ENCODE measurements at regions not wholly inside any gene's neighbourhood (a gene's known extent, or its start where the extent isn't known, plus 50 kb on each side); places are given as distances from the start of the nearest gene placed in this dataset.

DNA sequence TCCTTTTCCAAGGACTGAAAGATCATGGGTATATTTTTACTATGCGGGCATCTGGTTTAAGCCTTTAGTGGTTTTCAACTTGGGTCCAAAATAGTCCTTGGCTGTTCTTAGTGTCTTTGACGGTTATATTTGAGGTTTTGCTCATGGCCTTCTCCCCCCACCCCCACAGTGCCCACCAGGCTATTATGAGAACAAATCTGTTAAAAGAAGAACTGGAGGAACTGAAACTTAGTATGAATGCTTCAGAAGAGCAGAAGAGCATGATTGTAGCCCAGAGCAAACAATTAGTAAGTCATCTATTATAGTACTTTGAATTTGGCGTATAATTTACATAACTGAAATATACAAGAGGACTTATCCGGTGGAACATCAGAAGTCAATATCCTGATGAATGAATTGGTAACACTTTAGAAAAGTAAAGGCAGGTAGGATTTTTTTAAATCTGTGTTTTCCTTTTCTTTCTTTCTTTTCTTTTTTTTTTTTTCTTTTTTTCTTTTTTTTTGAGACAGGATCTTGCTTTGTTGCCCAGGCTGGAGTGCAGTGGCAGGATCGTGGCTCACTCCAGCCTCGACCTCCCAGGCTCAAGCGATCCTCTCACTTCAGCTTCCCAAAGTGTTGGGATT, 71.8 kb upstream of the BCAT1 start (continued):
- TF ChIP-seq, protein P1, sequence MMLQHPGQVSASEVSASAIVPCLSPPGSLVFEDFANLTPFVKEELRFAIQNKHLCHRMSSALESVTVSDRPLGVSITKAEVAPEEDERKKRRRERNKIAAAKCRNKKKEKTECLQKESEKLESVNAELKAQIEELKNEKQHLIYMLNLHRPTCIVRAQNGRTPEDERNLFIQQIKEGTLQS (IDR thresholded peaks at IDR 0.05; ENCODE audit: borderline replicate concordance, extremely low read depth, low read depth, low read length) = no peak
- TF ChIP-seq, protein P2, sequence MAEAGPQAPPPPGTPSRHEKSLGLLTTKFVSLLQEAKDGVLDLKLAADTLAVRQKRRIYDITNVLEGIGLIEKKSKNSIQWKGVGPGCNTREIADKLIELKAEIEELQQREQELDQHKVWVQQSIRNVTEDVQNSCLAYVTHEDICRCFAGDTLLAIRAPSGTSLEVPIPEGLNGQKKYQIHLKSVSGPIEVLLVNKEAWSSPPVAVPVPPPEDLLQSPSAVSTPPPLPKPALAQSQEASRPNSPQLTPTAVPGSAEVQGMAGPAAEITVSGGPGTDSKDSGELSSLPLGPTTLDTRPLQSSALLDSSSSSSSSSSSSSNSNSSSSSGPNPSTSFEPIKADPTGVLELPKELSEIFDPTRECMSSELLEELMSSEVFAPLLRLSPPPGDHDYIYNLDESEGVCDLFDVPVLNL (IDR thresholded peaks at IDR 0.05; ENCODE audit: low read depth, low read length) = no peak
- TF ChIP-seq BCL11A (IDR thresholded peaks at IDR 0.05; ENCODE audit: low read depth, low read length) (peak; percentile 98), BRCA1 (IDR thresholded peaks at IDR 0.05; ENCODE audit: low read depth, low read length) (no peak), CBFB (IDR thresholded peaks at IDR 0.05; ENCODE audit: low read depth) (peak; percentile 97), RAD21 (IDR thresholded peaks at IDR 0.05; ENCODE audit: insufficient read depth, low read depth, low read length) (no peak; the same call in 1 of the 2 replicates), TBL1XR1 (IDR thresholded peaks at IDR 0.05; ENCODE audit: low read depth, low read length) (peak; percentile 100), NFYB (IDR thresholded peaks at IDR 0.05; ENCODE audit: insufficient read depth, low read depth, low read length) (no peak), RAD51 (IDR thresholded peaks at IDR 0.05) (peak; percentile 40; the same call in 1 of the 2 replicates), MYB (IDR thresholded peaks at IDR 0.05; ENCODE audit: borderline replicate concordance, low read depth, low read length) (peak; percentile 98), ATF7 (IDR thresholded peaks at IDR 0.05; ENCODE audit: low read depth) (peak; percentile 86)
- TF ChIP-seq, protein P3, sequence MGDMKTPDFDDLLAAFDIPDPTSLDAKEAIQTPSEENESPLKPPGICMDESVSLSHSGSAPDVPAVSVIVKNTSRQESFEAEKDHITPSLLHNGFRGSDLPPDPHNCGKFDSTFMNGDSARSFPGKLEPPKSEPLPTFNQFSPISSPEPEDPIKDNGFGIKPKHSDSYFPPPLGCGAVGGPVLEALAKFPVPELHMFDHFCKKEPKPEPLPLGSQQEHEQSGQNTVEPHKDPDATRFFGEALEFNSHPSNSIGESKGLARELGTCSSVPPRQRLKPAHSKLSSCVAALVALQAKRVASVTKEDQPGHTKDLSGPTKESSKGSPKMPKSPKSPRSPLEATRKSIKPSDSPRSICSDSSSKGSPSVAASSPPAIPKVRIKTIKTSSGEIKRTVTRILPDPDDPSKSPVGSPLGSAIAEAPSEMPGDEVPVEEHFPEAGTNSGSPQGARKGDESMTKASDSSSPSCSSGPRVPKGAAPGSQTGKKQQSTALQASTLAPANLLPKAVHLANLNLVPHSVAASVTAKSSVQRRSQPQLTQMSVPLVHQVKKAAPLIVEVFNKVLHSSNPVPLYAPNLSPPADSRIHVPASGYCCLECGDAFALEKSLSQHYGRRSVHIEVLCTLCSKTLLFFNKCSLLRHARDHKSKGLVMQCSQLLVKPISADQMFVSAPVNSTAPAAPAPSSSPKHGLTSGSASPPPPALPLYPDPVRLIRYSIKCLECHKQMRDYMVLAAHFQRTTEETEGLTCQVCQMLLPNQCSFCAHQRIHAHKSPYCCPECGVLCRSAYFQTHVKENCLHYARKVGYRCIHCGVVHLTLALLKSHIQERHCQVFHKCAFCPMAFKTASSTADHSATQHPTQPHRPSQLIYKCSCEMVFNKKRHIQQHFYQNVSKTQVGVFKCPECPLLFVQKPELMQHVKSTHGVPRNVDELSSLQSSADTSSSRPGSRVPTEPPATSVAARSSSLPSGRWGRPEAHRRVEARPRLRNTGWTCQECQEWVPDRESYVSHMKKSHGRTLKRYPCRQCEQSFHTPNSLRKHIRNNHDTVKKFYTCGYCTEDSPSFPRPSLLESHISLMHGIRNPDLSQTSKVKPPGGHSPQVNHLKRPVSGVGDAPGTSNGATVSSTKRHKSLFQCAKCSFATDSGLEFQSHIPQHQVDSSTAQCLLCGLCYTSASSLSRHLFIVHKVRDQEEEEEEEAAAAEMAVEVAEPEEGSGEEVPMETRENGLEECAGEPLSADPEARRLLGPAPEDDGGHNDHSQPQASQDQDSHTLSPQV (IDR thresholded peaks at IDR 0.05) = 0 out of 2 replicates have a peak, but pooled peaks have one; percentile 17
- TF ChIP-seq, protein P4, sequence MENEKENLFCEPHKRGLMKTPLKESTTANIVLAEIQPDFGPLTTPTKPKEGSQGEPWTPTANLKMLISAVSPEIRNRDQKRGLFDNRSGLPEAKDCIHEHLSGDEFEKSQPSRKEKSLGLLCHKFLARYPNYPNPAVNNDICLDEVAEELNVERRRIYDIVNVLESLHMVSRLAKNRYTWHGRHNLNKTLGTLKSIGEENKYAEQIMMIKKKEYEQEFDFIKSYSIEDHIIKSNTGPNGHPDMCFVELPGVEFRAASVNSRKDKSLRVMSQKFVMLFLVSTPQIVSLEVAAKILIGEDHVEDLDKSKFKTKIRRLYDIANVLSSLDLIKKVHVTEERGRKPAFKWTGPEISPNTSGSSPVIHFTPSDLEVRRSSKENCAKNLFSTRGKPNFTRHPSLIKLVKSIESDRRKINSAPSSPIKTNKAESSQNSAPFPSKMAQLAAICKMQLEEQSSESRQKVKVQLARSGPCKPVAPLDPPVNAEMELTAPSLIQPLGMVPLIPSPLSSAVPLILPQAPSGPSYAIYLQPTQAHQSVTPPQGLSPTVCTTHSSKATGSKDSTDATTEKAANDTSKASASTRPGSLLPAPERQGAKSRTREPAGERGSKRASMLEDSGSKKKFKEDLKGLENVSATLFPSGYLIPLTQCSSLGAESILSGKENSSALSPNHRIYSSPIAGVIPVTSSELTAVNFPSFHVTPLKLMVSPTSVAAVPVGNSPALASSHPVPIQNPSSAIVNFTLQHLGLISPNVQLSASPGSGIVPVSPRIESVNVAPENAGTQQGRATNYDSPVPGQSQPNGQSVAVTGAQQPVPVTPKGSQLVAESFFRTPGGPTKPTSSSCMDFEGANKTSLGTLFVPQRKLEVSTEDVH (IDR thresholded peaks at IDR 0.05; ENCODE audit: low read depth, partially characterized antibody) = no peak
- TF ChIP-seq, protein P5, sequence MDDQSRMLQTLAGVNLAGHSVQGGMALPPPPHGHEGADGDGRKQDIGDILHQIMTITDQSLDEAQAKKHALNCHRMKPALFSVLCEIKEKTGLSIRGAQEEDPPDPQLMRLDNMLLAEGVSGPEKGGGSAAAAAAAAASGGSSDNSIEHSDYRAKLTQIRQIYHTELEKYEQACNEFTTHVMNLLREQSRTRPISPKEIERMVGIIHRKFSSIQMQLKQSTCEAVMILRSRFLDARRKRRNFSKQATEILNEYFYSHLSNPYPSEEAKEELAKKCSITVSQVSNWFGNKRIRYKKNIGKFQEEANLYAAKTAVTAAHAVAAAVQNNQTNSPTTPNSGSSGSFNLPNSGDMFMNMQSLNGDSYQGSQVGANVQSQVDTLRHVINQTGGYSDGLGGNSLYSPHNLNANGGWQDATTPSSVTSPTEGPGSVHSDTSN (IDR thresholded peaks at IDR 0.05; ENCODE audit: insufficient replicate concordance, low read depth, low read length) = no peak
- TF ChIP-seq, protein P6, sequence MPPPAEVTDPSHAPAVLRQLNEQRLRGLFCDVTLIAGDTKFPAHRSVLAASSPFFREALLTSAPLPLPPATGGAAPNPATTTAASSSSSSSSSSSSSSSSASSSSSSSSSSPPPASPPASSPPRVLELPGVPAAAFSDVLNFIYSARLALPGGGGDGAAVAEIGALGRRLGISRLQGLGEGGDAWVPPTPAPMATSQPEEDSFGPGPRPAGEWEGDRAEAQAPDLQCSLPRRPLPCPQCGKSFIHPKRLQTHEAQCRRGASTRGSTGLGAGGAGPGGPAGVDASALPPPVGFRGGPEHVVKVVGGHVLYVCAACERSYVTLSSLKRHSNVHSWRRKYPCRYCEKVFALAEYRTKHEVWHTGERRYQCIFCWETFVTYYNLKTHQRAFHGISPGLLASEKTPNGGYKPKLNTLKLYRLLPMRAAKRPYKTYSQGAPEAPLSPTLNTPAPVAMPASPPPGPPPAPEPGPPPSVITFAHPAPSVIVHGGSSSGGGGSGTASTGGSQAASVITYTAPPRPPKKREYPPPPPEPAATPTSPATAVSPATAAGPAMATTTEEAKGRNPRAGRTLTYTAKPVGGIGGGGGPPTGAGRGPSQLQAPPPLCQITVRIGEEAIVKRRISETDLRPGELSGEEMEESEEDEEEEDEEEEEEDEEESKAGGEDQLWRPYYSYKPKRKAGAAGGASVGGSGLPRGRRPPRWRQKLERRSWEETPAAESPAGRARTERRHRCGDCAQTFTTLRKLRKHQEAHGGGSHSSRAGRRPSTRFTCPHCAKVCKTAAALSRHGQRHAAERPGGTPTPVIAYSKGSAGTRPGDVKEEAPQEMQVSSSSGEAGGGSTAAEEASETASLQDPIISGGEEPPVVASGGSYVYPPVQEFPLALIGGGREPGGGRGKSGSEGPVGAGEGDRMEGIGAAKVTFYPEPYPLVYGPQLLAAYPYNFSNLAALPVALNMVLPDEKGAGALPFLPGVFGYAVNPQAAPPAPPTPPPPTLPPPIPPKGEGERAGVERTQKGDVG (CRISPR knock-in tag; IDR thresholded peaks at IDR 0.05) = no peak
